Peyer's patch (tissue), 4 donors: ENCODE measurements at regions not wholly inside any gene's neighbourhood (a gene's known extent, or its start where the extent isn't known, plus 50 kb on each side); places are given as distances from the start of the nearest gene placed in this dataset.
"Not testable (repeated sequence)": the region's sequence is repeated elsewhere in the genome, so short reads cannot be mapped to it uniquely, and the experiment has no call there.

Experiments
- CTCF ChIP-seq, 6 experiments: fragments of 450-650 bp in 4 of 6; fragments of 200-600 bp in 2 of 6; sonication (generic) in 1 of 6; IDR thresholded peaks; one replicate each; pipeline ENCODE4 v1.5.1; 2017 to 2019; ENCODE audit warnings: antibody characterized with exemption in 6 of 6, mild to moderate bottlenecking in 3 of 6, moderate library complexity in 1 of 6
- POLR2A ChIP-seq, 2 donors: fragments of 450-650 bp; IDR thresholded peaks; one replicate each; pipeline ENCODE4 v1.5.1; 2017; ENCODE audit warnings: antibody characterized with exemption in 2 of 2, mild to moderate bottlenecking in 2 of 2, moderate library complexity in 2 of 2

- not testable (repeated sequence) for TF ChIP-seq CTCF, POLR2A (IDR thresholded peaks at IDR 0.05)
Measured at GRCh38 chr12:89191597-89191996, 160.7 kb downstream of the DUSP6 start.
